IMR-90 (cell line): ENCODE measurements at regions not wholly inside any gene's neighbourhood (a gene's known extent, or its start where the extent isn't known, plus 50 kb on each side); places are given as distances from the start of the nearest gene placed in this dataset.

Experiments used
- ATAC-seq: fragments of 200-7000 bp; cut with Tn5 transposase; 2 replicates; pipeline ENCODE4 v1.9.1; 2020; ENCODE audit warnings: low read depth, mild to moderate bottlenecking, moderate library complexity
- BruUV-seq: library from RNA; stranded (reverse); fragments of 400-500 nt; replicated peaks from 2 replicates; lab custom pipeline; 2021; lab: Mats Ljungman, UMichigan
- CTCF ChIA-PET: fragments of 300-600 bp; formaldehyde crosslinking; extraction: SDS; loops from one replicate; lab custom pipeline; 2021; ENCODE audit warnings: antibody characterized with exemption; lab: Yijun Ruan, JAX
- POLR2A ChIA-PET: fragments of 300-600 bp; sonication (Branson Sonifier 250); formaldehyde crosslinking; loops from one replicate; lab custom pipeline; 2022; ENCODE audit warnings: antibody characterized with exemption; ENCODE audit not compliant: unreplicated experiment; lab: Charles Lee
- DNase-seq: peaks from one replicate; pipeline ENCODE4 v3.0.0; 2013
- H2AFZ ChIP-seq: replicated peaks from 2 replicates; pipeline ENCODE3; 2013; ENCODE audit warnings: low read length, mild to moderate bottlenecking; ENCODE audit not compliant: poor library complexity
- H2AK5ac ChIP-seq: 2 replicates; pipeline ENCODE4 v1.6.1; 2013; ENCODE audit warnings: low read depth, low read length, inconsistent platforms
- H2AK9ac ChIP-seq: replicated peaks from 2 replicates; pipeline ENCODE3; 2013; ENCODE audit warnings: mild to moderate bottlenecking, low read depth, low read length, moderate library complexity; ENCODE audit not compliant: poor library complexity
- H2BK120ac ChIP-seq: 2 replicates; pipeline ENCODE4 v1.6.1; 2013; ENCODE audit warnings: low read depth, low read length, inconsistent platforms
- H2BK15ac ChIP-seq: 3 replicates; pipeline ENCODE4 v1.6.1; 2013; ENCODE audit warnings: low read depth, low read length, inconsistent platforms
- H2BK20ac ChIP-seq: 2 replicates; pipeline ENCODE4 v1.6.1; 2013; ENCODE audit warnings: low read depth, mild to moderate bottlenecking, inconsistent platforms, low read length, moderate library complexity
- H2BK5ac ChIP-seq: 2 replicates; pipeline ENCODE4 v1.6.1; 2013; ENCODE audit warnings: mild to moderate bottlenecking, low read depth, low read length, inconsistent platforms; ENCODE audit not compliant: poor library complexity, severe bottlenecking
- H3K14ac ChIP-seq: replicated peaks from 2 replicates; pipeline ENCODE4 v1.6.1; 2013; ENCODE audit warnings: low read depth, low read length, inconsistent platforms
- H3K18ac ChIP-seq: 2 replicates; pipeline ENCODE4 v1.6.1; 2013; ENCODE audit warnings: low read depth, low read length, control low read depth
- H3K23ac ChIP-seq: 2 replicates; pipeline ENCODE4 v1.6.1; 2013; ENCODE audit warnings: low read depth, low read length, inconsistent platforms
- H3K27ac ChIP-seq: 2 replicates; pipeline ENCODE4 v1.5.1; 2013; ENCODE audit warnings: mild to moderate bottlenecking, control low read depth, low read length; ENCODE audit not compliant: insufficient read depth
- H3K27me3 ChIP-seq: 2 replicates; pipeline ENCODE4 v1.6.1; 2013; ENCODE audit warnings: low read length; ENCODE audit not compliant: control insufficient read depth, insufficient read depth
- H3K36me3 ChIP-seq: 2 replicates; pipeline ENCODE4 v1.6.1; 2013; ENCODE audit warnings: low read length, mixed read lengths; ENCODE audit not compliant: control insufficient read depth, insufficient read depth
- H3K4ac ChIP-seq: 2 replicates; pipeline ENCODE4 v1.6.1; 2013; ENCODE audit warnings: low read depth, low read length, inconsistent platforms
- H3K4me1 ChIP-seq: 2 replicates; pipeline ENCODE4 v1.6.1; 2013; ENCODE audit warnings: low read length, mixed read lengths; ENCODE audit not compliant: control insufficient read depth, insufficient read depth
- H3K4me2 ChIP-seq: 2 replicates; pipeline ENCODE4 v1.6.1; 2013; ENCODE audit warnings: low read depth, mild to moderate bottlenecking, control low read depth, low read length, moderate library complexity
- H3K4me3 ChIP-seq: 2 replicates; pipeline ENCODE4 v1.5.1; 2013; ENCODE audit warnings: low read depth, mild to moderate bottlenecking, control low read depth, low read length, moderate library complexity; ENCODE audit not compliant: insufficient read depth
- H3K56ac ChIP-seq: 2 replicates; pipeline ENCODE4 v1.6.1; 2013; ENCODE audit warnings: low read length, inconsistent platforms; ENCODE audit not compliant: insufficient read depth; ENCODE audit errors: extremely low read depth
- H3K79me1 ChIP-seq, 2 experiments: 2 replicates each; pipeline ENCODE4 v1.6.1; 2013; ENCODE audit warnings: low read length in 2 of 2, inconsistent platforms in 1 of 2, low read depth in 1 of 2
- H3K9ac ChIP-seq: 2 replicates; pipeline ENCODE4 v1.6.1; 2013; ENCODE audit warnings: low read depth, low read length, control low read depth
- H3K9me1 ChIP-seq: 2 replicates; pipeline ENCODE4 v1.6.1; 2013; ENCODE audit warnings: low read length, inconsistent platforms; ENCODE audit not compliant: insufficient read depth
- H3K9me3 ChIP-seq: 2 replicates; pipeline ENCODE4 v1.6.1; 2013; ENCODE audit warnings: low read length; ENCODE audit not compliant: control insufficient read depth, insufficient read depth
- H4K20me1 ChIP-seq: 2 replicates; pipeline ENCODE4 v1.6.1; 2013; ENCODE audit warnings: low read length, inconsistent platforms; ENCODE audit not compliant: insufficient read depth
- H4K5ac ChIP-seq: 2 replicates; pipeline ENCODE4 v1.6.1; 2013; ENCODE audit warnings: mild to moderate bottlenecking, low read depth, low read length, control low read depth
- H4K8ac ChIP-seq, 2 experiments: 2 replicates each; pipeline ENCODE4 v1.6.1; 2013; ENCODE audit warnings: low read depth in 2 of 2, low read length in 2 of 2, control low read depth in 1 of 2, inconsistent platforms in 1 of 2
- H4K91ac ChIP-seq: 2 replicates; pipeline ENCODE4 v1.6.1; 2013; ENCODE audit warnings: low read depth, low read length, inconsistent platforms; ENCODE audit not compliant: insufficient read depth
- MAFK ChIP-seq: IDR thresholded peaks from 2 replicates; pipeline ENCODE4 v1.6.1; 2012; ENCODE audit warnings: low read depth, low read length, improper control_type of control experiment
- RFX5 ChIP-seq: IDR thresholded peaks from 2 replicates; pipeline ENCODE4 v1.8.0; 2012; ENCODE audit warnings: low read depth, mild to moderate bottlenecking, low read length, moderate library complexity
- WGBS, 2 experiments: methylation state at CpG; one replicate each; pipeline versions ENCODE4 v1.1.5 to v1.1.7; 2013; ENCODE audit warnings: missing lambda C conversion rate in 2 of 2; ENCODE audit not compliant: insufficient read length in 1 of 2; ENCODE audit errors: extremely low coverage in 2 of 2; 5-methylcytosine and 5-hydroxymethylcytosine counted together
- dilution Hi-C: fragments of 300-500 bp; cut with HindIII; formaldehyde crosslinking; loops from one replicate; pipeline ENCODE4 v1.14.3; 2018; ENCODE audit warnings: low sequenced_read_pairs; ENCODE audit not compliant: unreplicated experiment
- in situ Hi-C: fragments of 300-500 bp; cut with MboI; formaldehyde crosslinking; loops from 3 replicates; pipeline ENCODE4 v1.14.3; 2019; ENCODE audit warnings: low sequenced_read_pairs, inconsistent platforms, mixed read lengths
- intact Hi-C: fragments of 100-400 bp; cut with micrococcal nuclease; formaldehyde crosslinking; loops from 2 replicates; pipeline ENCODE4 v1.10.0; 2022

GRCh38 chr6:105550955-105551620, 148.2 kb upstream of the PREP start:
- TF ChIP-seq MAFK (peak; percentile 78), RFX5 (no peak)
- H3K18ac ChIP-seq = 0 out of 2 replicates have a peak overlapping the region, but pooled peaks have one; percentile 18
- no peak overlapping the region for H2AFZ ChIP-seq
- H4K91ac ChIP-seq = no peak overlapping the region
- ChIA-PET CTCF (no interaction called here), POLR2A (interaction anchor here (0.6 kb wide), 1 partner anchor 87 kb away, joined by 5 read pairs; no protein-coding TSS in a partner anchor)
- no peaks in the 10 kb centered on the region for H3K36me3 ChIP-seq
- H3K23ac ChIP-seq = no peak overlapping the region
- H3K4ac ChIP-seq = no peak overlapping the region
- H3K79me1 ChIP-seq = no peaks in the 10 kb centered on the region
- H2BK20ac ChIP-seq = no peak overlapping the region
- no peaks in the 10 kb centered on the region for H3K27me3 ChIP-seq
- peaks cover 2% of the 10 kb centered on the region; the same call in 1 of the 2 replicates for H3K4me1 ChIP-seq
- no peak overlapping the region for H3K9ac ChIP-seq
- no peak overlapping the region for H2BK120ac ChIP-seq
- H3K9me3 ChIP-seq = no peaks in the 10 kb centered on the region
- no peak overlapping the region for H2AK9ac ChIP-seq
- no peak overlapping the region for H3K27ac ChIP-seq
- no peak overlapping the region for H2BK15ac ChIP-seq
- dilution Hi-C loops = no loop called here
- no peak overlapping the region for H2AK5ac ChIP-seq
- H3K14ac ChIP-seq = 0 out of 2 replicates have a peak overlapping the region, but pooled peaks have one; percentile 12
- intact Hi-C loops = no loop called here
- peak overlapping the region; percentile 27; the same call in 1 of the 2 replicates for H3K4me2 ChIP-seq
- H2BK5ac ChIP-seq = no peak overlapping the region
- no peaks in the 10 kb centered on the region for H4K20me1 ChIP-seq
- BruUV-seq = no TSS peak
- 0% methylated on average over 1 of the region's 5 CpGs; no CpG with 5 or more reads in 1 of the 2 experiments for WGBS, 2 experiments
- H3K4me3 ChIP-seq = no peak overlapping the region
- in situ Hi-C loops = no loop called here
- H3K56ac ChIP-seq = no peak overlapping the region
- DNase-seq = peak; percentile 28
- no peak overlapping the region for H4K8ac ChIP-seq
- H3K9me1 ChIP-seq = no peaks in the 10 kb centered on the region
- no peak for ATAC-seq
- no peak overlapping the region for H4K5ac ChIP-seq
